HG02870 (cell line): ENCODE measurements at regions not wholly inside any gene's neighbourhood (a gene's known extent, or its start where the extent isn't known, plus 50 kb on each side); places are given as distances from the start of the nearest gene placed in this dataset.
"Not testable (repeated sequence)": the region's sequence is repeated elsewhere in the genome, so short reads cannot be mapped to it uniquely, and the experiment has no call there.

Experiments
- ATAC-seq: cut with Tn5 transposase; IDR thresholded peaks from one replicate; pipeline ENCODE4 v1.9.1; 2021; ENCODE audit warnings: mild to moderate bottlenecking, moderate library complexity; ENCODE audit not compliant: unreplicated experiment

DNA sequence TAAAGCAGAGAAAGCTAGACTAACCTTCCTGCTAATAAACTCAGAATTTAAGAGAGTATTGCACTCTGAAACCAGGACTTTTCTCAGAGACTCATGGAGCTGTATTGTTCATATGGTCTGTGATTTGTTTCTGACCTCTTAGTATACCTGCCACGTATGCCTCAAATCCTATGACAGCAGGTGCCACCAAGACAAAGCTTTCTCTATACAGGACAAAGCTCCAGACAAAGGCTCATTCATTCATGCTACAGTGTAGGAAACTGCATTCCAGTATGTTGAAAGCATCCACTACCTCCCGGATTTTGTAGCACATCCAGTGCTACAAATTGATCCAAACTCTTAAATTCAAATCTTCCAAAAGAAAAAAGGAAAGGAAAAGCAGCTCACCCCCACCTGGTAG is 178.3 kb downstream of the CHIC2 start:
- no peak for ATAC-seq

DNA sequence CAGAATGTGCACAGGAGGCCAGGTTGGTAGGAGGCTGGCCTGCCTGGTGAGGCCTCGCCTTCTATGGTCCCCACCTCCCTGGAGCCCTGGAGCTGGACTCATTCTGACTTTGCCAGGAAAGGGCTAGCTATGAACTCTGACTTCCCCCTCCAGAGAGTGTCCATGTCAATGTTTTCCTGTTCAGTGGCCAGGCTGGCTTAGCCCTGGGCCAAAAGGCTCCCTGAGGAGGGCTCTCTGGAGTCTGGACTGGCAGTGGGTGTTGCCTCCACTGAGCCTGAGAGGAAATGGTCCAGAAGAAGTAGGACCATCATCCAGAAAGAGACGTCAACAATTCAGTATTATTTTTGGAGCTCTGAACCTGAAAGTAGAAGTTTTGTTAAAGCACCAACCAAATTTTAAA is 178.7 kb downstream of the CHIC2 start:
- no peak for ATAC-seq

DNA sequence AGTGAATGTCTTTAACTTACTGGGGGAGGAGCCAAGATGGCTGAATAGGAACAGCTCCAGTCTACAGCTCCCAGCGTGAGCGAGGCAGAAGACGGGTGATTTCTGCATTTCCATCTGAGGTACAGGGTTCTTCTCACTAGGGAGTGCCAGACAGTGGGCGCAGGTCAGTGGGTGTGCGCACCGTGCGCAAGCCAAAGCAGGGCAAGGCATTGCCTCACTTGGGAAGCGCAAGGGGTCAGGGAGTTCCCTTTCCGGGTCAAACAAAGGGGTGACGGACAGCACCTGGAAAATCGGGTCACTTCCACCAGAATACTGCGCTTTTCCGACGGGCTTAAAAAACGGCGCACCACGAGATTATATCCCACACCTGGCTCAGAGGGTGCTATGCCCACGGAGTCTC is 187.3 kb downstream of the CHIC2 start:
- ATAC-seq: not testable (repeated sequence)

DNA sequence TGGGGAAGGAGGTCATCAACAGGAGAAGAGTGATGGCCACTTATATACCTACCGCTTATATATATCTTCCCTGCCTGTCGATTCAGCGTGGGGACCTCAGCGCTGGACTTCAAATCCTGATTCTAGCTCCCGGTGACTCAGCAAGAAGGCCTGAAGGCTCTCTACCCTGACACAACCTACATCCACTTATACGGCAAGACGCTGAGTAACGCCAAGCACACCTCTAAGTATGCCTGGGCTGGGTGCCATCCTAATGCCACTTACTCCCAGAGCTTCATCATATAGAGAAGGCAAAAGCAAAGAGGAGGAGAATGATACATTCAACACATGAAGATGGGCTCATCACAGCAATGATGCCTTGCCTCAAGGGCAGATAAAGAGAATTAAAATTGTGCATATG is 198.3 kb downstream of the CHIC2 start:
- ATAC-seq: no peak

DNA sequence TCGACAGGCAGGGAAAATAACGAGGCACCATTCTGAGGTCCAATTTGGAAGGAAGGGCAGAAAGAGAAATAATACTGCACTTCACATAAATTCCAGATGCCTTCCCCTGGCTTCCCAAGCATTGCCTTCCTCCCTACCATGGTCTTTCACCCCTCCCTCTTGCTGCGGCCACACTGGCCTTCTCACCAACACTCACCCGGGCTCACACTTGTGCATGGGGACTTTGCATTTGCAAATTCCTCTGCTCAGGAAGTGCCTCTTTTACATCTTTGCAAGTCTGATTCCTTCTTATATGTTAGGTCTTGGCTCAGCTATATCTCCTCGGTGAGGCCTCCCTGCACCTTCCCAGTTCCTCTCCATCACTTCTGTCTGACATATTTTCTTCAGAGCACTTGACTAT is 199.4 kb downstream of the CHIC2 start:
- ATAC-seq: no peak

DNA sequence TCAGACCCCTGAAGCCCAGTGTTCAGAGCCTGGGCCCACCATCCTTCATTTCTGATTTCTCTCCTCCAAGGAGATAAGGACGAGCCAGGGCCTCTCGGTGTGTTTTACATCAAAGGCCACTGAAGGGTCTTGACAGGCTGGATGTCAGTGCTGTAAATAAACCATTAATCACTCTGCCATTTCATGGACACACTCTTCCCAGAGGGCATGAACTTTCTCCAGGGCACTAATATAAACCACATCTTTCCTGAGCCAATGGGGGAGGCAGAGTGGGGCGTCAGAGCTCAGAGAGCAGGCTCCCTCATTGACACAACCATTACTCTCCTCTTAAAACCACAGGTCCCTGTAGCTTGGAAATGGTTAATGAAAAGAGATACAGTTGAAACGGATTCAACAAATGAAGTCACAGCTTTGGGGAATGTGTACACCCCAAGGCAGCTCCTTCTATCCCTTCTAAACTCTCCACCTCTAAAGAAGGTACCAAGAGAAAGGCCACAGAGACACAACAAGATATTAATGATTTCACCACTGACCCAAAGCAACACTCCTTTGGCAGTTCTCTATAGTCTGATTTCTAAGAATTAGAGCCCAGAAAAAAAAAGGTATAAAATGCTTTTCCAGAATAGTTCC is 200.6 kb downstream of the CHIC2 start:
- ATAC-seq: no peak

DNA sequence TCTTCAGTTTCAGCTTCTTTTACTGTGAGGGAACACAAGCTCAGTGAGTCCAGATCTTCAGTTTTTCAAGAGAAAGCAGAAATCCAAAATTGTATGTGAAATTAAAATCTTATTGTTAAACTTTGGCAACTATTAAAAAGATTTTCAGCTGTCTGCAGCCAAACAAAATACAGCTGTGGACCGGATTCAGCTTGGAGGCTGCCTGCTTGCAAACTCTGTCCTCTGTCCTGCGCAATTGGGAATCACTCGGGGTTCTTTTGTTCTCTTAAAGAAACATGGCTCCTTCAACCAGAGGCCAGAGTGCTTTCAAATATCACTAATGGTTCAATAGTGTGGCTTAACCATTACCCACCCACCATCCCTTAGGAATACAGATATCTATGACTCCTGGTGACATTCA is 201.2 kb downstream of the CHIC2 start:
- no peak for ATAC-seq

DNA sequence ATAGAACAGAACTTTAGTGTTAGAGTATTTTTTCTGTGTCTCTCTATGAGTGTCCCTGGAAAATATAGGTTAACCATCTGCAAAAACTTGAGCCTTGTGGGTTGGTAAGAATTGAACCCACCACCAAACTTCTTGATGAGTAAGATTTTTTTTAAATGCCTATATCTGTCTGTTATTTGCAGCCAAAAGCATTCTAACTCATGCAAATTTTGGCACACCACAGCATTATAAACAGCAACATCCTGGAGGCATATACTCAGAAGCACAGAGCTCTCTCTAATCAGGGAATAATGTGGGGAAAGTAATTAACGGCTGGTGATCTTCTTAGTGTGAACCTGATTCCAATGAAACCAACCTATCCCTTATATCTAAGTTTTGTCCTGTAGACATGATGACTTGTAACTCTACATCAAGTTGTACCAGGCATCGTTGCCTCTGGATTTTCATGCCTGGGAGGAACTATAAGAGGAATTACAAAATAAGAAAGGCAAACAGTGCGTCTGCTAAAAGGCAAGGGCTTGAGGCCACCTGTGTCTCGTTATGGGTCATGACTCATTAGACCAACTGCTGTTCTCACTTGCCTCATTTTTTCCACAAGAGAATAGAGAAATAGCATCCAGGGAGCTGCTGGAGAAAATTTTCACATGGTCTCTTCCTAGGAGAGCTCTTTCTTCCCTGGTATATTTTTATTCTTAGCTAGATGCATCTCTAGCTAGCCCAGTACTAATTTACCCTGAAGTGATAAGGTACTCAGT is 202.4 kb downstream of the CHIC2 start:
- no peak for ATAC-seq

DNA sequence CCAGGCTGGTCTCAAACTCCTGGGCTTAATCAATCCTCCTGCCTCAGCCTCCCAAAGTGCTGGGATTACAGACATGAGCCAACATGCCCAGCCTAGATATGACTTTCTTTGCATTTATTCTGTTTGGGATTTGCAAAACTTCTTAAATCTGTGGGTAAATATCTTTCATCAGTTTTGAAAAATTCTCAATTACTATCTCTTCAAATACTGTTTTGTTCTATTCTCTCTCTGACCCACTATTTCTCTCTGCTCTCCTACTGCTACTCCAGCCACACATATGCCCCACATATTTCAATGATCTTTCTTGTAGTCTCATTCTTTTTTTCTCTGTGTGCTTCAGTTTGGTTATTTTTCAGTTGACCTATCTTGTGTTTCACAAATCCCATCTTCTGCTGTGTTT is 205.1 kb downstream of the CHIC2 start:
- no peak for ATAC-seq

DNA sequence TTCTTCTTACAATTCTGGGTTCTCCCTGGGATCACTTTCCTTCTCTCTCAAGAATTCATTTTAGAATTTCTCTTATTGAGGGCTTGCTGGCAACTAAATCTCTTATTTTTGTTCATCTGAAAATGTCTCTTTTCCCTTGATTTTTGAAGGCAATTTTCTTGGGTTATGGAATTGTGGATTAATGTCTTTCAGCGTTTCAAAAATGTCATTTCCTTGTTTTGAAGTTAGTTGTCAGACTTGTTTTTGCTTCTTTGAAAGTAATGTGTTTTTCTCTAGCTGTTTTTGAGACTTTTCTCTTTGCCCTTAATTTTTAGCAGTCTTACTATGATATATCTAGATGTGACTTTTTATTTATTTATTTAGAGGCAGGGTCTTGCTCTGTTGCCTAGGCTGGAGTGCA is 205.7 kb downstream of the CHIC2 start:
- ATAC-seq: no peak

DNA sequence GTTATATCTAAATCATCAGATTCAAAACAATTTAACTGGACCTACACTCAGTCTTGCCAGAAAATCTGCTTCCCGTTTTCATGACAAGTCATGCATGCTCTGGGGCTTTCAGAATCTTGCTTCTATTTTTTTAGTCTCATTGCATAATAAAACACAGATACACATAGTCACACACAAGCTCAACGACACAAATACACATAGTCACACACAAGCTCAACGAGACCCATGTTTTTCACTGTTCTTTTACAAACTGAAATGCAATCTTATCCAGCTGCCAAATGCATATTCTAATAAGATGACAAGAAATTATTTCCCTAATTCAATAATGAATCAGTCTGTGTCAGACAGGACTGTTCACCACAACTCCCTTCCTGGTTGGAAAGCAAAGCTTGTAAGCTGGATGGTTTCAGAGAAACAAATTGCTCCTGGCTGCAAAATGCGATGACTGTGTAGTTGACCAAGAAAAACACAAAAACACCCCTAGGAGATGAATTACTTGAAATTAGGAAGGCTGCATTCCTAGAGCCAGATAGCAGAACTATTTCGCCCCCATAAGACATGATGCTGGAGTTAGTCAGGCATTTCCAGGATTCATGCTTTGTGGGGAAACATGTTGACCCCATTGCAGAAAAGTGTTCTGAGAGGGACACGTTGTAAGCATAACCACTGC is 208.7 kb downstream of the CHIC2 start:
- no peak for ATAC-seq

DNA sequence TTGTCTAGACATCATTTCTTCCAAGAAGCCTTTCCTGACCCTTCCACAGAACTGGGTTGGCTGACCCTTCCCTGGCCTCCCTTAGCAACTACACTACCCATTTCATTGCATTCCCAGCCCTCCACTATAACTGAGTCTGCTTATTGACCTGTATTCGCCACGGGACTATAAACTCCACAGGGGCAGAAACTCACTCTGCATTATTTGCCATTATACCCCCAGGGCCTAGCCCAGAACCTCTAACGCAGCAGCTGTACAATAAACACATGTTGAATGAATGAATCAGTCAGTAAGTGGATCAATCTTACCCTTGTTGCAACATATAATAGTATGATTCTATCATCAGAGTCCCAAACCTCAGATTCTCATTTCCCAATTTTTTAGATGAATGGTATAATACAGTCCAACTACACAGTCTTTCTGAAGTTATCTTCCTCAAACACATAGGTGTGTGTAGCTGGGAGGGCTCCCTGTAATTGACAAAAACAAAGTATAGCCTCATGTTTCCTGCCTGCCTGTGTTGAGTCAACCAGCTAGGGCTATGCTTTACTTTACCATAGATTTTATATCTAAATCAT is 209.3 kb downstream of the CHIC2 start:
- ATAC-seq: no peak

DNA sequence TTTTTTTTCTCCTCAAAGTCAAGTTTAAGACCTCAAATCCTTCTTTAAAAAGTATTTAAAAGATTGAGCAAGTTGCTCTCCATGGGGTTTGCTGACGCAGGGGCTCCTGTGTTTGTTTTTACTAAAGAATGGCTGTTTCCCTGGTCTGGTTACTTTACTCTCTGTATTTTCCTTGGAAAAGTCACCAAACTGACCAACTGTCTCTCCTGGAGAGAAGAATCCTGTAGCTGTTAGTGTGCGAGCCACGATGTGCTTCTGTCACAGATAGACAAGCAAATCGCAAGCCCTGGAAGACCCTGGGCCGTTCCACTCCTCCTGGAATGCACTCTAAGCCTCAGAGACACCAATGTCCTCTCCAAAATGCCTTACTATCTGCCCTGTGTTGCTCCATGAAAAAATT is 212.1 kb downstream of the CHIC2 start:
- no peak for ATAC-seq

DNA sequence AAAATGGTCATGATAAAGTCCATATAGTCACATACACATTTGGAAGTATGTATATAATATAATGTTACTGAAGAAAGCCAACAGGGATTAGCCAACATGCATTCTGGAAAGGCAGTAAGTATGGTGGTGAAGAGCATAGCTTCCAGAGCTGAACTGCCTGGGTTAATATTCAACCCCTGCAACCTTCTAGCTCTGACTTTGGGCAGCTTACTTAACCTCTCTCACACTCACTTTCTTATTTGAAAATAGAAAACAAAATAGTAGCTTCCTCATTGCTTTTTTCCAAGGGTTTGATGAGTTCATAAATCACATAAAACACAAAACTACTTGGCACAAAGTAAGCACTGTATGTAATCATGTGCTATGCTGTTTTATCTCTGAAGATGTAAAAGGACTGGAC is 216.4 kb downstream of the CHIC2 start:
- ATAC-seq: no peak

DNA sequence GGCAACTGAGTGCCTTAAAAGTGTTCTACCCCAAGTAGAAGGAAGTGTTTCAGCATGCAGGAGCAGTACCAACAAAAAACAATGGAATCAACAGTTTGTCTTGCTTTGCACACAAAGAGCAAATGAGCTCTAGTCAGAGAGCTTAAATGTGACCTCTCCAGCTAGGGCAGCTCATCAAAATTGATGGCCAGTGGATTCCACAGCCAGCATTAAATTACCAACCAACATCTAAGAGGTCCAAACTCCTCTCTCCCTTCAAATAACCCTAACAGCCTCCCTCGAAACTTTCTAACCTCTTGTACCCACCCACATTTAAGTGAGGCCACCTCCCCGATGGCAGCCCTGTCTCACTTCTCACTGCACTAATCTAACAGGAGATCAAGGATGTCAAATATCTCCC is 219.9 kb downstream of the CHIC2 start:
- ATAC-seq: no peak

DNA sequence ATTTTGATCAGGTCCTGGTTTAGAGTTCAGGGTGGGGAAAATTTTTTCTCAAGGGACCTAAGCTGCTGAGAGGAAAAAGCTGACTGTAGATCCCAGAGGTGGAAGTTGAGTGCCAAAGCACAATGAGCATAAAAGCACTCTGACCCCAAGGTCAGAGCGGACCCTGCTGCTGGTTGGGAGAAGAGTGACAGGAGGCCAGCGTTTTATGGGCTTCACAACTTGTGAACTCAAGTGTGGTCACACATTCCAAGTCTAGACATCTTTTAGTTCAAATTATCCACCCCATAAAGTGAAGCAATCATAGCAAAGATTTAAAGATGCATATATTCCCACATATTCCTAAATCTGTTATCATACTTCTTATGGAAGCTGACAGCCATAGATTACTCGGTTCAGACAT is 220.3 kb downstream of the CHIC2 start:
- no peak for ATAC-seq

DNA sequence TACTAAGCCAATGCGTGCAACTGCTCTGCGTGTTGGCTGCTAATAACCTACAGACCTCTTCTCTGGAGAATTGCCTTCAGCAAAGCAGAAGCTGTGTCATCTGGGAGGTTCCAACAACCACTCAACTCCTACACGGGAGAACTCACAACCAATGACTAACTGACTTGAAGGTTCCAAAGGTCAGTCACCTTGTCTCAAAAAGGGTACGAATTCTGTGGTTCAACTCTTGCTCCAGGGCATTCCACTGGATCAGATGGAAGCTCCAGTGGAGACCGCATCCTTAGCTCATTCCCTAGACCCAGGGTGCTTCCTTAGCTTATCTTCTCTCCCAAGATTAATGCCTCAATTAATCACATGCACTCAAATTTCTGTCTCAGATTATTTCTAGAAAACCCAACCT is 222.7 kb downstream of the CHIC2 start:
- ATAC-seq: no peak

DNA sequence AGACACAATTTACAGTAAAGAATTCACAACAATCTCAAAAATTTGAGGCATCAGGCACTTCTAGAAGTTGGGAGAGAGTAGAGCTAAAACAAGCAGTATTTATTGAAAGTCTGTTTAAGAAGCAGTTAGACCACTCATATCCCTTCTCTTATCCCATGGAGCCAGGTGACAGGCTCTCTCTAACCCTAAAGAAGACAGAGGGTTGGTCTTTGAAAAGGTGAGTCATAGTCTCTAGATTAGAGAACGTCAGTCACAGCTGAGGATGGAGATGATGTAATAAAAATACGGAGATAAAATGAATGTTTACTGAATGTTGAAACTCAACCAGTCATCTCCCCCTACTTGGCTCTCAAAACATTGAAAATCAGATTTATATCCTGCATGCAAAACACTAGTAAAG is 223.8 kb downstream of the CHIC2 start:
- ATAC-seq: no peak

DNA sequence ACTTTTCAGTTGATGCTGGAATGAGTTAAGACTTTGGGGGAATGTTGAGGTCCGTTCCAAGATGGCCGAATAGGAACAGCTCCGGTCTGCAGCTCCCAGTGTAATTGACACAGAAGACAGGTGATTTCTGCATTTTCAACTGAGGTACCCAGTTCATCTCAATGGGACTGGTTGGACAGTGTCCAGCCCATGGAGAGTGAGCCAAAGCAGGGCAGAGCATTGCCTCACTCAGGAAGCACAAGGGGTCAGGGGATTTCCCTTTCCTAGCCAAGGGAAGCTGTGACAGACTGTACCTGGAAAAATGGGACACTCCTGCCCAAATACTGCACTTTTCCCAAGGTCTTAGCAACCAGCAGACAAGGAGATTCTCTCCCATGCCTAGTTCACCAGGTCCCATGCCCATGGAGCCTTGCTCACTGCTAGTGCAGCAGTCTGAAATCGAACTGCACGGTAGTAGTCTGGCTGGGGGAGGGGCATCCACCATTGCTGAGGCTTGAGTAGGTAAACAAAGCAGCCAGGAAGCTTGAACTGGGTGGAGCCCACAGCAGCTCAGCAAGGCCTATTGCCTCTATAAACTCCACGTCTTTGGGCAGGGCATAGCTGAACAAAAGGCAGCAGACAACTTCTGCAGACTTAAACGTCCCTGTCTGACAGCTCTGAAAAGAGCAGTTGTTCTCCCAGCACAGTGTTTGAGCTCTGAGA is 231.0 kb downstream of the CHIC2 start:
- not testable (repeated sequence) for ATAC-seq

DNA sequence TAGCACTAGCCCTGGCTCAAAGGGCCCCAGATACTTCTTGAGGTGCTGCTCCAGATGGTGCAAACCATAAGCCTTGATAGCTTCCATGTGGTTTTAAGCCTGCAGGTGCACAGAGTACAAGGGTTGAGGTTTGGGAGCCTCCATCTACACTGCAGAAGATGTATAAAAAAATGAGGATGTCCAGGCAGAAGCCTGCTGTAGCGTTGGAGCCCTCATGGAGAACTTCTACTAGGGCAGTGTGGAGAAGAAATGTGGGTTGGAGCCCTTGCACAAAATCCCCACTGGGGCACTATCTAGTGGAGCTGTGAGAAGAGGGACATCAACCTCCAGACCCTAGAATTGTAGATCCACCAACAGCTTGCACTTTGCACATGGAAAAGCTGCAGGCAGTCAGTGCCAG is 231.9 kb downstream of the CHIC2 start:
- no peak for ATAC-seq

DNA sequence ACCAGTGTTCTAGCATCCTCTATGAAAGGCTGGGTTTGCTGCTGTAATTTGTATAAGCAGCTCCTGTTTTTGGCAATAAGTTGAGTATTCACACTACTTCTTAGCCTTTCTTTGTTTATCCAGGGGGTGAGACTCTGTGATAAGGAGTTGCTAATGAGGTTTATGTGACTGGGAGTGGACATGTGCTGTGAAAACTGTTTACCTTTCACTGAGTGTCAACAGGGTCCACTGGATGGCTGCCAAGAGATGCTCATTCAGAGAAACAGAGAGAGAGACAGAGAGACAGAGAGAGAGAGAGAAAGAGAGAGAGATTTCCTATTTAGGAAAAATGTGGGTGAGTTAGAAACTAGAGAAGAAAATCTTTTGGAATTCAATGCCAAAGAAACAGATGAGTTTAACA is 233.9 kb downstream of the CHIC2 start:
- ATAC-seq: no peak
